ENCODE measurements at regions not wholly inside any gene's neighbourhood (a gene's known extent, or its start where the extent isn't known, plus 50 kb on each side); places are given as distances from the start of the nearest gene placed in this dataset.
"Not testable (repeated sequence)": the region's sequence is repeated elsewhere in the genome, so short reads cannot be mapped to it uniquely, and the experiment has no call there.

- Histone ChIP-seq H3K9me3 (ENCODE audit: control insufficient read depth, insufficient read depth, low read length) (no peaks in the 10 kb centered on the region), H3K4me3 (ENCODE audit: low read depth, low read length) (no peak overlapping the region), H3K27me3 (ENCODE audit: control insufficient read depth, insufficient read depth, low read length) (peaks cover 3% of the 10 kb centered on the region), H3K4me1 (ENCODE audit: control insufficient read depth, insufficient read depth, low read length) (no peaks in the 10 kb centered on the region), H3K36me3 (ENCODE audit: control insufficient read depth, insufficient read depth, low read length) (no peaks in the 10 kb centered on the region), H3K27ac (ENCODE audit: low read depth, low read length) (no peak overlapping the region)
- WGBS (ENCODE audit: insufficient coverage), result 0% methylated on average over 1 of the region's 5 CpGs
- peak in 2 of 6 donors; percentile 51 to 72 for DNase-seq (ENCODE audit: low read depth in 4 of 6, low spot score in 6 of 6)
Observed at GRCh38 chr6:98056955-98057354, 773.9 kb upstream of the MMS22L start.

GRCh38 chr6:98067375-98067774 lies 767.0 kb upstream of the POU3F2 start:
- no peaks in the 10 kb centered on the region for H3K9me3 ChIP-seq (ENCODE audit: control insufficient read depth, insufficient read depth, low read length)
- no peaks in the 10 kb centered on the region for H3K27me3 ChIP-seq (ENCODE audit: control insufficient read depth, insufficient read depth, low read length)
- peak in 1 of 6 donors; percentile 9 for DNase-seq (ENCODE audit: low read depth in 4 of 6, low spot score in 6 of 6)
- H3K4me1 ChIP-seq (ENCODE audit: control insufficient read depth, insufficient read depth, low read length), result no peaks in the 10 kb centered on the region
- 43% methylated on average over 2 of the region's 2 CpGs for WGBS (ENCODE audit: insufficient coverage)
- no peak overlapping the region for H3K27ac ChIP-seq (ENCODE audit: low read depth, low read length)
- H3K36me3 ChIP-seq (ENCODE audit: control insufficient read depth, insufficient read depth, low read length), result no peaks in the 10 kb centered on the region
- no peak overlapping the region for H3K4me3 ChIP-seq (ENCODE audit: low read depth, low read length)

- not testable (repeated sequence) for H3K4me1 ChIP-seq (ENCODE audit: control insufficient read depth, insufficient read depth, low read length); H3K9me3 ChIP-seq (ENCODE audit: control insufficient read depth, insufficient read depth, low read length); H3K36me3 ChIP-seq (ENCODE audit: control insufficient read depth, insufficient read depth, low read length); H3K4me3 ChIP-seq (ENCODE audit: low read depth, low read length); DNase-seq (ENCODE audit: low read depth in 4 of 6, low spot score in 6 of 6); H3K27ac ChIP-seq (ENCODE audit: low read depth, low read length); H3K27me3 ChIP-seq (ENCODE audit: control insufficient read depth, insufficient read depth, low read length)
- WGBS (ENCODE audit: insufficient coverage), result 96% methylated on average over 8 of the region's 8 CpGs
Observed at GRCh38 chr6:98088537-98088936, 745.8 kb upstream of the POU3F2 start.

- 82% methylated on average over 1 of the region's 2 CpGs for WGBS (ENCODE audit: insufficient coverage)
- no peak overlapping the region for H3K27ac ChIP-seq (ENCODE audit: low read depth, low read length)
- no peak for DNase-seq (ENCODE audit: low read depth in 4 of 6, low spot score in 6 of 6)
Observed at GRCh38 chr6:98092331-98092730, 742.0 kb upstream of the POU3F2 start.

DNA sequence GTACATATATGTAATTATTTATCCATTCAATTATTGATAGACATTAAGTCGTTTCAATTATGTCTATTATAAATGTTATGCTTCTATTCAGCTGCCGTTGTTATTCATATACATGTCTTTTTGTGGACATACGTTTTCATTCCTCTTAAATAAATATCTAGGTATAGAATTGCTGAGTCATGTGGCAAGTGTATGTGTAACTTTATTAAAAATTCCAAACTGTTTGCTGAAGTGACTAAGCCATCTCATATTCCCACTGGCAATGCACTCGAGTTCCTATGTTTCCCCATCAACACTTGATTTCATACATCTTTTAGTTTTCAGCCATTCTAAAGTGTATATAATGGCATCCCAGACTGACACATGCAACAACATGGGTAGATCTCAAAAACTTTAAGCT lies 739.7 kb upstream of the POU3F2 start:
- no peaks in the 10 kb centered on the region for H3K9me3 ChIP-seq (ENCODE audit: control insufficient read depth, insufficient read depth, low read length)
- H3K27me3 ChIP-seq (ENCODE audit: control insufficient read depth, insufficient read depth, low read length), result no peaks in the 10 kb centered on the region
- no peaks in the 10 kb centered on the region for H3K4me1 ChIP-seq (ENCODE audit: control insufficient read depth, insufficient read depth, low read length)
- no peak for DNase-seq (ENCODE audit: low read depth in 4 of 6, low spot score in 6 of 6)
- H3K4me3 ChIP-seq (ENCODE audit: low read depth, low read length), result no peak overlapping the region
- H3K36me3 ChIP-seq (ENCODE audit: control insufficient read depth, insufficient read depth, low read length), result no peaks in the 10 kb centered on the region
- WGBS (ENCODE audit: insufficient coverage), result no CpG with 5 or more reads among the region's 4 CpGs
- H3K27ac ChIP-seq (ENCODE audit: low read depth, low read length), result no peak overlapping the region

More at GRCh38 chr6:98092331-98092730, 742.0 kb upstream of the POU3F2 start:
- Histone ChIP-seq H3K27me3 (ENCODE audit: control insufficient read depth, insufficient read depth, low read length) (no peaks in the 10 kb centered on the region), H3K36me3 (ENCODE audit: control insufficient read depth, insufficient read depth, low read length) (no peaks in the 10 kb centered on the region), H3K4me1 (ENCODE audit: control insufficient read depth, insufficient read depth, low read length) (no peaks in the 10 kb centered on the region), H3K4me3 (ENCODE audit: low read depth, low read length) (no peak overlapping the region), H3K9me3 (ENCODE audit: control insufficient read depth, insufficient read depth, low read length) (no peaks in the 10 kb centered on the region)

DNA sequence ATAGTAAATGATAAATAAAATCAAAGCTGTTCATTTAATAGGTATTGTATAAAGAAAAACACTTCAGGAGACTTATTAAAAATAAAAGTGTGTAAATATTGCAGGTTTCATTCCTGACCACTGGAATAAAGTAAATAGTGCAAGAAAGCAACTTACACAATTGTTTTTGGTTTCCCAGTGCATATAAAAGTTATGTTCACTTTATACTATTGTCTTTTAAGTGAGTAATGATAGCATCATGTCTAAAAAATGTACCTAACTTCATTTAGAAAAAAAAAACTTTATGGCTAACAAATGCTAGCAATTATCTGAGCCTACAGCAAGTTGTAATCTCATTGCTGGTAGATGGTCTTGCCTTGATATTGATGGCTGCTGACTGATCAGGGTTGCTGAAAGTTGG lies 726.6 kb upstream of the POU3F2 start:
- H3K27ac ChIP-seq (ENCODE audit: low read depth, low read length), result no peak overlapping the region
- no peaks in the 10 kb centered on the region for H3K27me3 ChIP-seq (ENCODE audit: control insufficient read depth, insufficient read depth, low read length)
- no peaks in the 10 kb centered on the region for H3K9me3 ChIP-seq (ENCODE audit: control insufficient read depth, insufficient read depth, low read length)
- DNase-seq (ENCODE audit: low read depth in 4 of 6, low spot score in 6 of 6), result no peak
- H3K36me3 ChIP-seq (ENCODE audit: control insufficient read depth, insufficient read depth, low read length), result no peaks in the 10 kb centered on the region
- no peaks in the 10 kb centered on the region for H3K4me1 ChIP-seq (ENCODE audit: control insufficient read depth, insufficient read depth, low read length)
- no peak overlapping the region for H3K4me3 ChIP-seq (ENCODE audit: low read depth, low read length)

GRCh38 chr6:98116455-98116854 lies 717.9 kb upstream of the POU3F2 start:
- Histone ChIP-seq H3K27me3 (ENCODE audit: control insufficient read depth, insufficient read depth, low read length) (peaks cover 3% of the 10 kb centered on the region), H3K4me1 (ENCODE audit: control insufficient read depth, insufficient read depth, low read length) (no peaks in the 10 kb centered on the region), H3K9me3 (ENCODE audit: control insufficient read depth, insufficient read depth, low read length) (no peaks in the 10 kb centered on the region), H3K27ac (ENCODE audit: low read depth, low read length) (no peak overlapping the region), H3K4me3 (ENCODE audit: low read depth, low read length) (no peak overlapping the region), H3K36me3 (ENCODE audit: control insufficient read depth, insufficient read depth, low read length) (no peaks in the 10 kb centered on the region)
- WGBS (ENCODE audit: insufficient coverage), result 74% methylated on average over 9 of the region's 9 CpGs
- DNase-seq (ENCODE audit: low read depth in 4 of 6, low spot score in 6 of 6), result peak in 1 of 6 donors; percentile 50

- Histone ChIP-seq H3K27ac (ENCODE audit: low read depth, low read length) (no peak overlapping the region), H3K27me3 (ENCODE audit: control insufficient read depth, insufficient read depth, low read length) (peaks cover 3% of the 10 kb centered on the region), H3K4me1 (ENCODE audit: control insufficient read depth, insufficient read depth, low read length) (no peaks in the 10 kb centered on the region), H3K9me3 (ENCODE audit: control insufficient read depth, insufficient read depth, low read length) (no peaks in the 10 kb centered on the region), H3K36me3 (ENCODE audit: control insufficient read depth, insufficient read depth, low read length) (no peaks in the 10 kb centered on the region), H3K4me3 (ENCODE audit: low read depth, low read length) (no peak overlapping the region)
- DNase-seq (ENCODE audit: low read depth in 4 of 6, low spot score in 6 of 6), result no peak
- WGBS (ENCODE audit: insufficient coverage), result no CpG with 5 or more reads among the region's 1 CpG
Observed at GRCh38 chr6:98117068-98117467, 717.3 kb upstream of the POU3F2 start.

- Histone ChIP-seq H3K4me1 (ENCODE audit: control insufficient read depth, insufficient read depth, low read length) (no peaks in the 10 kb centered on the region), H3K27me3 (ENCODE audit: control insufficient read depth, insufficient read depth, low read length) (peaks cover 3% of the 10 kb centered on the region), H3K36me3 (ENCODE audit: control insufficient read depth, insufficient read depth, low read length) (no peaks in the 10 kb centered on the region), H3K9me3 (ENCODE audit: control insufficient read depth, insufficient read depth, low read length) (no peaks in the 10 kb centered on the region), H3K27ac (ENCODE audit: low read depth, low read length) (no peak overlapping the region), H3K4me3 (ENCODE audit: low read depth, low read length) (no peak overlapping the region)
- 33% methylated on average over 1 of the region's 6 CpGs for WGBS (ENCODE audit: insufficient coverage)
- DNase-seq (ENCODE audit: low read depth in 4 of 6, low spot score in 6 of 6), result peak in 2 of 6 donors; percentile 68 to 81
Observed at GRCh38 chr6:98118397-98119045, 715.9 kb upstream of the POU3F2 start.

DNA sequence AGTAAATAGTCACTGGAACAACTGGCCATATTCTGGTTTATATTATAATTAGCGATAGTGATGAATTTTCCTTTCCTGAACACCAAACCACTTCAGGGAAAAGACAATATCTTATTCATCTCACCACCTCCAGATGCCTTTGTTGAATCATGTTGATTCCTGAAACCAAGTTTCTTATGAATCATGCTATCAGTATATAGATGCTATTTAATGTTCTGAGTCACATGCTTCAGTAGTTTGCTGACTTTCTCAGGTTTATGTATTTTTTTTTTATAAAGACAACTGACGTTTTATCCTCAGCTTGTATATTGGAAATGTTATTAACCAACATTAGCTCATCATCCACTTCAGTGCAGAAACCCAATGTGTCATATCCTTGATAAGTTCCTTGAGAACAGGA lies 710.2 kb upstream of the POU3F2 start:
- Histone ChIP-seq H3K4me1 (ENCODE audit: control insufficient read depth, insufficient read depth, low read length) (no peaks in the 10 kb centered on the region), H3K36me3 (ENCODE audit: control insufficient read depth, insufficient read depth, low read length) (no peaks in the 10 kb centered on the region), H3K27me3 (ENCODE audit: control insufficient read depth, insufficient read depth, low read length) (no peaks in the 10 kb centered on the region), H3K27ac (ENCODE audit: low read depth, low read length) (no peak overlapping the region), H3K4me3 (ENCODE audit: low read depth, low read length) (no peak overlapping the region), H3K9me3 (ENCODE audit: control insufficient read depth, insufficient read depth, low read length) (no peaks in the 10 kb centered on the region)
- WGBS (ENCODE audit: insufficient coverage), result no CpG with 5 or more reads among the region's 2 CpGs
- DNase-seq (ENCODE audit: low read depth in 4 of 6, low spot score in 6 of 6), result no peak

Data from spinal cord (tissue), 9 donors.